ENCODE measurements at regions not wholly inside any gene's neighbourhood (a gene's known extent, or its start where the extent isn't known, plus 50 kb on each side); places are given as distances from the start of the nearest gene placed in this dataset.
"Not testable (repeated sequence)": the region's sequence is repeated elsewhere in the genome, so short reads cannot be mapped to it uniquely, and the experiment has no call there.

DNA sequence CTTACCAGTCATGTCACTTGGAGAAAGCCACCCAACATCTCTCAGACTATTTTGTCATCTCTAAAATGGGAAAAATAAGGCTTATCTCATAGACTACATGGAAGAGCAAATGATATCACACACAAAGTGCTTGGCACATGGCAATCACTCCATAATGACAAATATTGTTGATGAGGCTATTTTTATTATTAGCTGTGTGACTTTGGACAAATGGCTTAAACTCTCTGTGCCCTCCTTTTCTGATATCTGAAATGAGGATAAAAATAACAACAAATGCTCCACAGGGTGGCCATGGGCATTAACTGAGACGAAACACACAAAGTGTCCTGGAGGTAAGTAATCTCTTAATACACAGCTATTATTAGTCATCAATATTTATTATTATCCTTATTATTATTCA lies 125.5 kb upstream of the HAND1 start:
- peaks cover 0 to 1% (median 0%) of the 10 kb centered on the region in 3 donors for H3K4me1 Mint-ChIP-seq
- H3K27me3 Mint-ChIP-seq = peaks cover 35 to 54% of the 10 kb centered on the region in 2 donors
- no peak overlapping the region for H3K4me3 Mint-ChIP-seq
- POLR2A ChIA-PET = no interaction called here
- H3K4me1 ChIP-seq (ENCODE audit: control insufficient read depth in 1 of 2, extremely low read depth in 1 of 2, insufficient read depth in 2 of 2, low read length in 2 of 2) = peaks cover 0 to 4% of the 10 kb centered on the region in 2 experiments
- H3K27ac Mint-ChIP-seq = no peak overlapping the region
- CTCF ChIA-PET = no interaction called here
- H3K4me3 ChIP-seq (ENCODE audit: control insufficient read depth in 1 of 2, extremely low read depth in 1 of 2, low read length in 1 of 2) = no peak overlapping the region
- H3K36me3 ChIP-seq (ENCODE audit: control insufficient read depth in 2 of 2, extremely low read depth in 1 of 2, insufficient read depth in 1 of 2, low read length in 1 of 2) = no peaks in the 10 kb centered on the region
- DNase-seq (no peak), ATAC-seq (replicated peaks in 1 of 4) (no peak)
- no peaks in the 10 kb centered on the region for H3K9me3 ChIP-seq
- no peaks in the 10 kb centered on the region for H3K36me3 Mint-ChIP-seq
- H3K27ac ChIP-seq (ENCODE audit: low read length) = no peak overlapping the region
- no CpG with 5 or more reads among the region's 1 CpG for WGBS (ENCODE audit: insufficient coverage)
- no peaks in the 10 kb centered on the region for H3K9me3 Mint-ChIP-seq
- peaks cover 0 to 42% of the 10 kb centered on the region in 2 experiments for H3K27me3 ChIP-seq (replicated peaks in 1 of 2; ENCODE audit: control insufficient read depth in 2 of 2, extremely low read depth in 1 of 2, insufficient read depth in 2 of 2, low read length in 1 of 2)

DNA sequence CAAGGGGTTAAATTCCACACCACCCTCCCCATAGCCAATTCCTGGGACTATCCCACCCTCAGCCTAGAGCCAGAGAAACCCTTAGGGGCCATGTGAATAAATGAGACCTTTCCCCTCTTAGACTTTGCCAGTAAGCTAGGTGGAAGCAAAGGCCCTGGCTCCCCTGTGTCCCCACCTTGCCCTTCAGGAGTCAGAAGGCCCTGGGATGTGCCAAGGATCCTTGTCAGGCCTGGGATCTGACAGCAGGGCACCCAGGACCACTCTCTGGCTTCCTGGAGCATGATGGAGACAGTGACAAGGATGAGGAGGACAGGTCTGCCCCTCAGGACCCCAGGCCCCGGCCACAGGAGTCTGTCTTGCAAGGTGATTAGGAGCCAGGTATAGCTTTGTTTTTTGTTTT lies 125.0 kb upstream of the HAND1 start:
- Histone ChIP-seq H3K36me3 (ENCODE audit: control insufficient read depth in 2 of 2, extremely low read depth in 1 of 2, insufficient read depth in 1 of 2, low read length in 1 of 2) (no peaks in the 10 kb centered on the region), H3K27ac (ENCODE audit: low read length) (no peak overlapping the region), H3K4me1 (ENCODE audit: control insufficient read depth in 1 of 2, extremely low read depth in 1 of 2, insufficient read depth in 2 of 2, low read length in 2 of 2) (peaks cover 0 to 4% of the 10 kb centered on the region in 2 experiments), H3K27me3 (replicated peaks in 1 of 2; ENCODE audit: control insufficient read depth in 2 of 2, extremely low read depth in 1 of 2, insufficient read depth in 2 of 2, low read length in 1 of 2) (peaks cover 0 to 40% of the 10 kb centered on the region in 2 experiments), H3K9me3 (no peaks in the 10 kb centered on the region), H3K4me3 (ENCODE audit: control insufficient read depth in 1 of 2, extremely low read depth in 1 of 2, low read length in 1 of 2) (no peak overlapping the region)
- no peak overlapping the region for H3K4me3 Mint-ChIP-seq
- POLR2A ChIA-PET = no interaction called here
- H3K9me3 Mint-ChIP-seq = no peaks in the 10 kb centered on the region
- WGBS (ENCODE audit: insufficient coverage) = no CpG with 5 or more reads among the region's 1 CpG
- peaks cover 0 to 1% (median 0%) of the 10 kb centered on the region in 3 donors for H3K4me1 Mint-ChIP-seq
- ATAC-seq (replicated peaks in 1 of 4) (no peak), DNase-seq (no peak)
- H3K36me3 Mint-ChIP-seq = no peaks in the 10 kb centered on the region
- H3K27ac Mint-ChIP-seq = no peak overlapping the region
- peaks cover 40 to 55% of the 10 kb centered on the region in 2 donors for H3K27me3 Mint-ChIP-seq
- CTCF ChIA-PET = no interaction called here

DNA sequence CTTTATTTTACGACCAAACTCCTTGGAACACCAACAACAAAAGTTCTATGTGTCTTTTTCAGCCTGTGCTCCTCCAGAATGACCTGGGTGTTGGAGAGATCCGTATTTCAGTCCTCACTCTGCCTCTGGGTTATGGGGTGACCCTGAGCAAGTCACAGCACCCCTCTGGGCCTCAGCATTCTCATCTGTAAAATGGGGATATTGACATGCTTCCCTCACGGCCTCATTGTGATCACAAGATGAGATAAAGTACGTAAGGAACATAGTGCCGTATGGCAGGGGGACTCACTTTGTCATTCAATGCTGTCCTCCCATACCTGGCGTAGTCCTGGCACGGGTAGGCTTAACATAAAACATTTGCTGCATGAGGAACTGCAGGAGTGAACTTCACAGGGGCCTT lies 123.0 kb upstream of the HAND1 start:
- Histone ChIP-seq H3K4me1 (ENCODE audit: control insufficient read depth in 1 of 2, extremely low read depth in 1 of 2, insufficient read depth in 2 of 2, low read length in 2 of 2) (peaks cover 0 to 4% of the 10 kb centered on the region in 2 experiments), H3K36me3 (ENCODE audit: control insufficient read depth in 2 of 2, extremely low read depth in 1 of 2, insufficient read depth in 1 of 2, low read length in 1 of 2) (no peaks in the 10 kb centered on the region), H3K27me3 (replicated peaks in 1 of 2; ENCODE audit: control insufficient read depth in 2 of 2, extremely low read depth in 1 of 2, insufficient read depth in 2 of 2, low read length in 1 of 2) (peaks cover 0 to 32% of the 10 kb centered on the region in 2 experiments), H3K9me3 (no peaks in the 10 kb centered on the region), H3K4me3 (ENCODE audit: control insufficient read depth in 1 of 2, extremely low read depth in 1 of 2, low read length in 1 of 2) (no peak overlapping the region), H3K27ac (ENCODE audit: low read length) (no peak overlapping the region)
- ATAC-seq (replicated peaks in 1 of 4) = no peak
- no peak for DNase-seq
- Mint-ChIP-seq H3K27ac (no peak overlapping the region), H3K4me3 (no peak overlapping the region), H3K27me3 (peaks cover 42 to 45% of the 10 kb centered on the region in 2 donors), H3K4me1 (peaks cover 0 to 1% (median 0%) of the 10 kb centered on the region in 3 donors), H3K36me3 (no peaks in the 10 kb centered on the region), H3K9me3 (no peaks in the 10 kb centered on the region)
- CTCF ChIA-PET = no interaction called here
- POLR2A ChIA-PET = no interaction called here
- 67% methylated on average over 3 of the region's 7 CpGs for WGBS (ENCODE audit: insufficient coverage)

DNA sequence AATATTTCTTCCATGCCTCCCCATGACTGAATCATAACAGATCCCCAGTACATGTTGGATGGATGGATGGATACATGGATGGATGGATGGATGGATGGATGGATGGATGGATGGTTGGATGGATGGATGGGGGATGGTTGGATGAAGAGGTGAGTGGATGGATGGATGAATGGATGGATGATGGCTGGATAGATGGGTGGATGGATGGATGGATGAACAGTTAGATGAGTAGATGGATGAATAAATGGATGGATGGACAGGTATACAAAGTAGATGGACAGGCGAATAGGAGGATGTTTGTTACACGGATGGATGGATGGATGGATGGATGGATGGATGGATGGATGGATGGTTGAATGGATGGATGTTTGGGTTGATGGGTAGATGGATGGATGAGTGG lies 120.0 kb upstream of the HAND1 start:
- no peaks in the 10 kb centered on the region for H3K4me1 Mint-ChIP-seq
- 79% methylated on average over 2 of the region's 2 CpGs for WGBS (ENCODE audit: insufficient coverage)
- ChIA-PET POLR2A (no interaction called here), CTCF (no interaction called here)
- DNase-seq (no peak), ATAC-seq (replicated peaks in 1 of 4) (no peak)
- no peaks in the 10 kb centered on the region for H3K36me3 ChIP-seq (ENCODE audit: control insufficient read depth in 2 of 2, extremely low read depth in 1 of 2, insufficient read depth in 1 of 2, low read length in 1 of 2)
- H3K4me3 ChIP-seq (ENCODE audit: control insufficient read depth in 1 of 2, extremely low read depth in 1 of 2, low read length in 1 of 2) = no peak overlapping the region
- H3K27me3 Mint-ChIP-seq = peaks cover 26 to 28% of the 10 kb centered on the region in 2 donors
- H3K36me3 Mint-ChIP-seq = no peaks in the 10 kb centered on the region
- no peaks in the 10 kb centered on the region for H3K9me3 Mint-ChIP-seq
- no peaks in the 10 kb centered on the region for H3K4me1 ChIP-seq (ENCODE audit: control insufficient read depth in 1 of 2, extremely low read depth in 1 of 2, insufficient read depth in 2 of 2, low read length in 2 of 2)
- H3K9me3 ChIP-seq = no peaks in the 10 kb centered on the region
- no peak overlapping the region for H3K4me3 Mint-ChIP-seq
- no peak overlapping the region for H3K27ac Mint-ChIP-seq
- peaks cover 0 to 23% of the 10 kb centered on the region in 2 experiments for H3K27me3 ChIP-seq (replicated peaks in 1 of 2; ENCODE audit: control insufficient read depth in 2 of 2, extremely low read depth in 1 of 2, insufficient read depth in 2 of 2, low read length in 1 of 2)
- no peak overlapping the region for H3K27ac ChIP-seq (ENCODE audit: low read length)

DNA sequence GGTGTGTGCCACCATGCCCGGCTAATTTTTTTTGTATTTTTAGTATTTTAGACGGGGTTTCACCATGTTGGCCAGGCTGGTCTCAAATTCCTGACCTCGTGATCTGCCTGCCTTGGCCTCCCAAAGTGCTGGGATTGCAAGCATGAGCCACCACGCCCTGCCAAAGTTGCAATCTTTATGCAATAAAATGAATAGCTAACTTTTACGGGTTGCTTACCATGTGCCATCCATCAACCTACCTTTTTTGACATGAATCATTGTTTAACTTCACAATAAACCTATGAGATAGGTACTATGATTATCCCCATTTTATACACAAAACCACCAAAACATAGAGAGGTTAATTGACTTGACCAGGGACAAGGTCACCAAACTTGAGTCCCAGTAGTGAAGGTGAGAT lies 118.8 kb upstream of the HAND1 start:
- POLR2A ChIA-PET; H3K9me3 ChIP-seq; H3K36me3 Mint-ChIP-seq; H3K9me3 Mint-ChIP-seq; H3K27ac Mint-ChIP-seq; DNase-seq; H3K4me3 ChIP-seq (ENCODE audit: control insufficient read depth in 1 of 2, extremely low read depth in 1 of 2, low read length in 1 of 2); H3K4me1 ChIP-seq (ENCODE audit: control insufficient read depth in 1 of 2, extremely low read depth in 1 of 2, insufficient read depth in 2 of 2, low read length in 2 of 2); ATAC-seq (replicated peaks in 1 of 4); H3K4me3 Mint-ChIP-seq; H3K36me3 ChIP-seq (ENCODE audit: control insufficient read depth in 2 of 2, extremely low read depth in 1 of 2, insufficient read depth in 1 of 2, low read length in 1 of 2); H3K4me1 Mint-ChIP-seq; H3K27ac ChIP-seq (ENCODE audit: low read length): not testable (repeated sequence)
- CTCF ChIA-PET = interaction anchor here in 1 of 2 donors (0.6 kb wide), 1 partner anchor 50 kb away, joined by 5 read pairs; no protein-coding TSS in a partner anchor
- H3K27me3 ChIP-seq (replicated peaks in 1 of 2; ENCODE audit: control insufficient read depth in 2 of 2, extremely low read depth in 1 of 2, insufficient read depth in 2 of 2, low read length in 1 of 2) = peaks cover 0 to 18% of the 10 kb centered on the region in 2 experiments
- H3K27me3 Mint-ChIP-seq = peaks cover 19 to 27% of the 10 kb centered on the region in 2 donors
- WGBS (ENCODE audit: insufficient coverage) = 75% methylated on average over 2 of the region's 5 CpGs

DNA sequence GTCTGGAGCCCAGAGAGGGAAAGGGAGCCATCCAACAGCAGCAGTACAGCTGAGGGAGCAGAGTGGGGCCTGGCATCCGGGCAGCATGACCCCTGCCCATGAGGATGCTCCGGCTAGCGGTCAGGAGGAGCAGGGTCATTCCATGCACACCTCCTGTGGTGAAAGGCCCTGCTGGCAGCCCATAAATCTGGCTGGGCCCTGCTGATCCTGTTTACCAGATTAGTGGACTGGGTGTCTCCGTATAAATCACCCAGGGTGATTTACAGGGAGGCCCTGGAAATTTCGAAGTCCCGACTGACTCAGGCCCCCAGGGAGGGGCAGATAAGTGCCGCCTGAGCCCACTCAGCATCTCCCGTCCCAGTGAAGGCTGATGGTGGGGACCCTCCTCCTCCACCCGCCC lies 117.6 kb upstream of the HAND1 start:
- no peaks in the 10 kb centered on the region for H3K4me1 Mint-ChIP-seq
- POLR2A ChIA-PET = no interaction called here

DNA sequence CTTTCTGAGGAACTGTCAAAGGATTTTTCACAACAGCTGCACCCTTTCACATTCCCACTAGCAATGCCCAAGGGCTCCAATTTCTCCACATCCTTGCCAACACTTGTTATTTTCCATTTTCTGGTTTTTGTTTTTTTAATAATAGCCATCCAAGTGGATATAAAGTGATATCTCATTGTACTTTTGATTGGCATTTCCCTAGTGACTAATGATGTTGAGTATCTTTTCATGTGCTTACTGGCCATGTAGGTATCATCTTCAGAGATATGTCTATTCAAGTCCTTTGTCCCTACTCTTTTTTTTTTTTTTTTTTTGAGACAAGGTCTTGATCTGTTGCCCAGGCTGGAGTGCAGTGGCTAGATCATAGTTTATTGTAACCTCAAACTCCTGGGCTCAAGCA lies 115.8 kb upstream of the HAND1 start:
- ATAC-seq (replicated peaks in 1 of 4) (no peak), DNase-seq (no peak)
- POLR2A ChIA-PET = no interaction called here
- Histone ChIP-seq H3K36me3 (ENCODE audit: control insufficient read depth in 2 of 2, extremely low read depth in 1 of 2, insufficient read depth in 1 of 2, low read length in 1 of 2) (no peaks in the 10 kb centered on the region), H3K4me3 (ENCODE audit: control insufficient read depth in 1 of 2, extremely low read depth in 1 of 2, low read length in 1 of 2) (no peak overlapping the region), H3K9me3 (no peaks in the 10 kb centered on the region), H3K27ac (ENCODE audit: low read length) (no peak overlapping the region), H3K4me1 (ENCODE audit: control insufficient read depth in 1 of 2, extremely low read depth in 1 of 2, insufficient read depth in 2 of 2, low read length in 2 of 2) (no peaks in the 10 kb centered on the region), H3K27me3 (replicated peaks in 1 of 2; ENCODE audit: control insufficient read depth in 2 of 2, extremely low read depth in 1 of 2, insufficient read depth in 2 of 2, low read length in 1 of 2) (peaks cover 0 to 9% of the 10 kb centered on the region in 2 experiments)
- CTCF ChIA-PET = no interaction called here
- H3K36me3 Mint-ChIP-seq = no peaks in the 10 kb centered on the region
- H3K9me3 Mint-ChIP-seq = no peaks in the 10 kb centered on the region
- no peaks in the 10 kb centered on the region for H3K4me1 Mint-ChIP-seq
- no peak overlapping the region for H3K4me3 Mint-ChIP-seq
- no peak overlapping the region for H3K27ac Mint-ChIP-seq
- H3K27me3 Mint-ChIP-seq = peaks cover 8 to 14% of the 10 kb centered on the region in 2 donors

More for the DNA sequence above, 117.6 kb upstream of the HAND1 start:
- Mint-ChIP-seq H3K27me3 (peaks cover 12 to 18% of the 10 kb centered on the region in 2 donors), H3K4me3 (no peak overlapping the region), H3K36me3 (no peaks in the 10 kb centered on the region), H3K9me3 (no peaks in the 10 kb centered on the region), H3K27ac (no peak overlapping the region)
- Histone ChIP-seq H3K27ac (ENCODE audit: low read length) (no peak overlapping the region), H3K4me1 (ENCODE audit: control insufficient read depth in 1 of 2, extremely low read depth in 1 of 2, insufficient read depth in 2 of 2, low read length in 2 of 2) (no peaks in the 10 kb centered on the region), H3K4me3 (ENCODE audit: control insufficient read depth in 1 of 2, extremely low read depth in 1 of 2, low read length in 1 of 2) (no peak overlapping the region), H3K9me3 (no peaks in the 10 kb centered on the region), H3K36me3 (ENCODE audit: control insufficient read depth in 2 of 2, extremely low read depth in 1 of 2, insufficient read depth in 1 of 2, low read length in 1 of 2) (no peaks in the 10 kb centered on the region), H3K27me3 (replicated peaks in 1 of 2; ENCODE audit: control insufficient read depth in 2 of 2, extremely low read depth in 1 of 2, insufficient read depth in 2 of 2, low read length in 1 of 2) (peaks cover 0 to 17% of the 10 kb centered on the region in 2 experiments)
- CTCF ChIA-PET = no interaction called here
- ATAC-seq (replicated peaks in 1 of 4) (no peak), DNase-seq (no peak)
- WGBS (ENCODE audit: insufficient coverage) = 71% methylated on average over 9 of the region's 9 CpGs
